NCI-H748 (cell line): ENCODE measurements at regions not wholly inside any gene's neighbourhood (a gene's known extent, or its start where the extent isn't known, plus 50 kb on each side); places are given as distances from the start of the nearest gene placed in this dataset.
"Not testable (repeated sequence)": the region's sequence is repeated elsewhere in the genome, so short reads cannot be mapped to it uniquely, and the experiment has no call there.

Experiments
- DNase-seq: peaks from one replicate; lab custom pipeline; 2025; ENCODE audit not compliant: unreplicated experiment; lab: John Stamatoyannopoulos, UW

DNA sequence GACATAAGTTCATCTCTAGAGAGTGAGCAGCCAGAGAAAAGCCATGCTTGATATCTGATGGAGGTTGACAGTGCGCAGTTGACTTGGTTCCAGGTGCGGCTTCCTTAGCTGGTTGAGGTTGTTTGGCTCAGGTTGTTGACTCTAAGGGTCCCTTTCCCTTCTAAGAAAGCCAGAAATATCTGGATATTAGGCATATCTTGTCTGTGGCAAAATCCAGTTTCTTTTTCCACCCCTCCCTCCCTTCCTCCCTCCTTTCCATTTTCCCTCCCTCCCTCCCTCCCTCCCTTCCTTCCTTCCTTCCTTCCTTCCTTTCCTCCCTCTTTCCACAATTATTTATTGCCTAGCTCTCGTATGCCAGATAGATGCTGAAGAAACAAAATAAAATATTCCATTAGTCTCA lies 82.6 kb upstream of the TNP1 start:
- DNase-seq, result no peak

DNA sequence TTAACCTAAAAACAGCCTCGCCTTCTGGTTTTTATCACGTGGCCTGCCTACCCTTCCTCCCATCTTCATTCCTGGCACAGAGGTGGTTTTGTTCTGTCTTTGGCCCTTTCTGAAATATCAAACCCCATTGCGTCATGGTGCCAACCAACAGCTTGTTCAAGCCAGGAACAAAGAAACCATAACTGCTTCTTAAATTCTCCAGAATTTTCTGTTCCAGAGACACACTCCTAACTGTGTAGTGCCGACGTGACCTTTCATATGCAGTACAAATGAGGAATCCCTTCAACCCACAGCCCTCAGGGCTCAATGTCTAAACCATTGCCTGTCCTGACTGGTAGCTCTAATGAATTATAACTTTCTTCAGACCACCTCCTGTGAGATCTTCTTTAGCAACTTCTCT lies 82.2 kb upstream of the TNP1 start:
- DNase-seq, result no peak

DNA sequence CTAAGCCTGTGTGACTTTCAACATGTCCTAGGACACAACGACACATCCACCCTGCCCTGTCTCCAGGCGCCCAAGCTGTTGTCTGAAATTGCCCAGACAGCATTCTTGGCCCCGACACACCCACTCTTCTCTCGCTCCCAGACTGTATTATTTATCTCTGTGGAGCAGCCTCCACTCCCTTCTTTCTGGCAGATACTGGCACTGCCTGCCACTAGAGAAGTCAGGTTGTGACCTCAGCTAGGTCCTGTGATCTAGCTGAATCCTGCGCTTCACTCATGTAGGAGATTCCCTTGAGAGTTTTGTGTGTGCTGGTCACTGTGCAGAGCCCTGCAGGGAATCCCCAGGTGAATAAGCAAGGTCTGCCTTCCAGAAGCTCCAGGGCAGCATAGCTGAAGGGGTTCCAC lies 77.1 kb upstream of the TNP1 start:
- DNase-seq, result peak; percentile 46

DNA sequence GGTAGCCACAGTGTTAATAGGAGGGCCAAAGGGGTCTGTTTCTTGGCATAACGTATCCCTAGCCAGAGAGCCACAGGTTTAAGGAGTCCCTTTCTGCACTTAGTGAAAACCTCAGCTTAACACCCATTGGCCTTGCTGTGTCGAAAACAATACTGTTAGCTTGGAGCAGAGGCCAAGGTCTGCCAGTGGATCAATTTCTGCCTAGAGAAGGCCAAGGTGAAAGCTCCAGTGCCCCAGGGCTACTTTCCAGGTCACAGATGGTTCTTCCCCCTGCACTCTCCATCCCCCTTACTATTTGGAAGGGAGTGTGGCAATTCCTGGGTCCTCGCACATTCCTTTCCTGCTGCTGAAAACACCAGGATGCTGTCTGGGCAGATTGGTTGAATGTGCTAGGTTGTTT lies 74.8 kb upstream of the TNP1 start:
- DNase-seq, result no peak

DNA sequence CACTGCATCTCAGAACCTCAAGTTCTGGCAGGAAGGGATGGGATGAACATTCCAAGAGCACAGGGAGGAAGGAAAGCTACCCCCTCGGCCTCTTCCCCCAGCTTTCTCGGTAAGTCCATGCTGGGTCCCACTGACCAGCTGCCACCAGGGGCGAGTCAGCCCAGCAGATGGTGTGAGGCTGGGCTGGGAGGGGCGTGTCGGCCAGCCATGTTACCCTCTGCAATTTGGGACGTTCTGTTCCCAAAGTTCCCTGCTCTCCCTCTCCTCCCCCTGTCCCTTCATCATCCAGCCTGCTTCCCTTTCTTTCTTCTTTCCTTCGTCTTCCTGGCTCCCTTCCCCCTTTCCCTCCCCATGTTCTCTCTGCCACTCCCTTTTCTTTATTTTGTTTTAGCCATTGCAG lies 74.3 kb upstream of the TNP1 start:
- no peak for DNase-seq

DNA sequence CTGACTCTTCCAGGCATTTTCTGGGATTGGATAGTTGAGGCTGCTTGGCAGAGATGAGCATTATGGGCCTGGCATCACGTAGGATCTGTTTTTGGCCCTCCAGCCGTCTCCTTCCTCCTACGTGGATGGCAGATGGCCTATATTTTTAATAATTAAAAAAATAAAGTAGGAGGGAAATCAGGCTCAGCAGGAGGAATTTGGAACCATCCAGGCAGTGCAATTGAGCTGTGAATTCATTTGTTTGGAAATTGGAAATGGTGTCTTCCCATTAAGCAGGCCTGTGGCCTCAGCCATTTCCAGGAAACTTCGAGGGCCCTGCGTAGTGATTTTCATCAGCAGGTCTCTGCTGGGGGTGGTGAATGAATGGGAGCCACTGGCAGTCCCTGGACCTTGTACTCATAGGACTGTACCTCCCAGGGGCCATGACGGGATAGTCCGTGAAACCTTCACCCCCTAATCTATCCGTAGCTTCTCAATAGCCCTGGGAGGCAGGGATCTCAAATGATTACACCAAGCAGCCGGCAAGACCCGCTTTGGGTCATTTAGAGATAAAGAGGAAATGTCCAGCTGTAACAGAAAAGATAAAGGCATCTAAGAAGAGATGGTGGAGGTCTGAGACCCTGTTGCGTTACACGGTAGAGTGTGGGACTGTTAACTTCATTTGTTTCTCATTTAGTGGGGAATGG lies 73.1 kb upstream of the TNP1 start:
- no peak for DNase-seq

DNA sequence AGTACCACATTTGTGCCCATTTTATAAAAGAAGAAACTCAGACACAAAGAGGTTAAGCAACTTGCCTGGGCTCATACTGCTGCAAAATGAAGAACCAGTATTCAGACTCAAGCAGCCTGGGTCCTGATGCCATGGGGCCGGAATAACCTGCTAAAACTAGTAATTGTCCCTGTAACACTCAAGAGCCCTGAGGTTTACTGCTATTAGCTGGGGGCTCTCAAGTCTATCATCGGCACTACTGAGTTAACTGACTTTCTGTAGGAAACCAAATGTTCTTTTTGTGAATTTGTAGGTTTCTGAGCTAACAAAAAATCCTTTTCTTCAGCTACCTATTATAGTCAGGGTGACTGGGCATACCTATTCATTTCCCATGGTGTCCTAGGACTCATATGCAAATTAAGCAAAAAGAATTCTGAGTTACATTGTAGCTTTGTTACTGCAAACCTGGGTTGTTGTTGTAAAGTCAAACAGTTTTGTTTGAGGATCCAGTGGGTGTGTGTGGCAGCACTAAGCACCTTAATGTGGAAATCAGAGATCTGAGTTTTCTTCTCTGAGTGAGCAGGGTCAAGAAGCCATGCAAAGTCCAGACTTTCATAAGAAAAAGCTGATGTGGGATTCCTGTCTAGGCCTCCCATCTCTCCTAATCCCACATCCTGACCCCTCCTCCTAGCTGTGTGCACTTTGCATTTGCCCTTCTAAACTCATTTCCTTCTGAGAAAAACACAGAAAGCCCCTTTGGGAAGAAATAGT lies 72.4 kb upstream of the TNP1 start:
- DNase-seq, result no peak

DNA sequence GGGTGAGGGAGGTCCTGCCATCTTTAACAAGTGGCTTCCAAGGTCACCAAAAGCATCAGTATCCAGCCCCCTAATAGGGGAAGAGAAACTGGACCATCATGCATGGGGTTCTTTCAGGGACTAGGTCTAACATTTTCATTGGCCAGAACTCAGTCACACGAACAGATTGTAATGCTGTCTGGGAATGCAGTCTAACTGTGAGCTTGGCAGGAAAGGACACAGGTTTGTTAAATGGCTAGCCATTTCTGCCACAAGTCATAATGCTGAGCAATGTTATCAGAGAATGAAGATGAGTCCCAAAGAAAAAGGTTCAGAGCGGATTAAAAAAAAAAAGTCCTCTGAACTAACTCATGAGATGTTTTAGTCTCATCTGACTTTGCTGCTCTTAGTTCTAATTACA lies 70.9 kb upstream of the TNP1 start:
- no peak for DNase-seq

DNA sequence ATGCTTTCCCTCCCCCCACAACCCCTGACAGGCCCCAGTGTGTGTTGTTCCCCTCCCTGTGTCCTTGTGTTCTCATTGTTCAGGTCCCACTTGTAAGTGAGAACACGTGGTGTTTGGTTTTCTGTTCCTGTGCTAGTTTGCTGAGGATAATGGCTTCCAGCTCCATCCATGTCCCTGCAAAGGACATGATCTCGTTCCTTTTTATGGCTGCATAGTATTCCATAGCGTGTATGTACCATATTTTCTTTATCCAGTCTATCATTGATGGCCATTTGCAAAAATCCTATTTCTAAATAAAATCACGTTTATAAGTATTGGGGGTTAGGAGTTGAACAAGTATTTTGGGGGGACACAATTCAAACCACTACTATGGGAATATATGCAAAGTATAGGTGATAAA lies 69.5 kb upstream of the TNP1 start:
- not testable (repeated sequence) for DNase-seq

DNA sequence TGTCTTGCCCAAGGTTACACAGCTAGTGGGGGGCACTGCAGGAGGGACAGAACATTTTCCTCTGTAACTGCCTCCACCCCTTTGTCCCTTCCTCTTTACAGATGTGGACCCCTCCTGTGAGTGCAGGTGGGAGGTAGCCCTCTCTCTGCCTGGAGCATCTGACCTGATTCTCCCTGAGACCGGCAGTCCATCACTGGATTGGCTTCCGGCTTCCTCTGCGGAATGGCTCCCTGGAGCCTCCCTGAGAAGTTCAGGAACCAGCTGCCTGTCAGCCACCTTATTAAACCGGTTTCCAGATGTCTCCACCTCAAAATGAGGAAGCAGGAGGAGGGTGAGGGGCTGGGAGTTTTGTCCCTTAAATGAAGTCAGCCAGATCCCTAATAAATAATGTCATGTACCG lies 67.3 kb upstream of the TNP1 start:
- no peak for DNase-seq

DNA sequence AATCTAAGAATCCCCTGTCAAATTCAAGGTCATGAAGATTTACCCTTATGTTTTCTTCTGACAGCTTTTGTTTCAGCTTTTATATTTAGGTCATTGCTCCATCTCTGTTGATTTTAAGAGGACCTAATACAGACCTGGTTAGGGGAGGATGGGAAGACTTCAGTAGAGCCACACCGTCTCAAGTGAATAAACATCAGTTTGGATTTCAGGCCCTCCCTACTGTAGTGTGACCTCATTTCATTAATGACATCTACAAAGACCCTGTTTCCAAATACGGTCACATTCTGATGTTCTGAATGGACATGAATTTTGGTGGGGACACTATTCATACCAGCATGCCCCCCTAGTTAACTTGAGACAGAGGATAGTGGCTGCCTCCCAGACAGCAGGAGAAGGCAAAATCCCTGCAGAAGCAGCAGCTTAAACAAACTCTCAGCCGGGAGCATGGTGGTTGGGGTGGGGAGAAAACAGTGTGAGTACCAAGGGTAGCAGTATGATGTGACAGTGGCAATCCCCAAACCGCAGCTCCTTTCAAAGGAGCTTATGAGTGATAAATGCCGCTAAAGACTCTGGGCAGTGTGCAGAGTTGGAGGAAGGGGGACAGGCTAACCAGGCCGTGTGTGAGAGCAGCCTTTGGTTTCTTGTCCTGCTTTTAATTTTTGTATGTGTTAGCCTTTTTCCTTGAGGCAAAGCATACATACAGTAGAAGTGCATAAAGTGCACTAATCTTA lies 65.9 kb upstream of the TNP1 start:
- DNase-seq, result no peak

DNA sequence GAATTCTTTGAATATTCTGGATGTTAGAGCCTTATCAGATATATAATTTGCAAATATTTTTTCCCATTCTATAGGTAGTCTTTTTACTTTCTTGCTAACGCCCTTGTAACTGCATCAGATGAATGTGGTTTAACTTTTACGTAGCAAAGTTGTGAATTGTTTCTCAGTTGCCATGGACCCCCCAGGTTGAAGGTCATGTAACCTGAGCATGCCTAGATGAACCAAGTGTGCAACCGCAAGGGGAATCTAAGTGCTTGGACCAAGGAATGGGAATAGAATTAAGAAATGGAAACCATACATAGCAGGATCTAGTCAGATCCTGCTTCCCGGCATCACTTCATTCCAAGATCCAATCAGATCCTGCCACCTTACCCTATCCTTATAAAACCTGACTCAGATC lies 65.1 kb upstream of the TNP1 start:
- no peak for DNase-seq

DNA sequence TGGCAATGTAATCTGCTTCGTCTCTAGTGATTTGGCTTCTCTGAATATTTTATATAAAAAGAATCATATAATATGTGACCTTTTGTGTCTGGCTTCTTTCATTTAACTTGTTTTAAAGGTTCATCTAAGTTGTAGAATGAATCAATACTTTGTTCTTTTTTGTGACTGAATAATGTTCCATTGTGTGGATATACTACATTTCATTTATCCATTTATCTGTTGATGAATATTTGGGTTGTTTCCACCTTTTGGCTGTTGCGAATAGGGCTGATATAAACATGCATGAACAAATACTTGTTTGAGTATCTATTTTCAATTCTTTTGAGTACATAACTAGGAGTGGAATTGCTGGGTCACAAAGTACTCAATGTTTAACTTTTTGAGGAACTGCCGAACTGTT lies 63.8 kb upstream of the TNP1 start:
- no peak for DNase-seq

DNA sequence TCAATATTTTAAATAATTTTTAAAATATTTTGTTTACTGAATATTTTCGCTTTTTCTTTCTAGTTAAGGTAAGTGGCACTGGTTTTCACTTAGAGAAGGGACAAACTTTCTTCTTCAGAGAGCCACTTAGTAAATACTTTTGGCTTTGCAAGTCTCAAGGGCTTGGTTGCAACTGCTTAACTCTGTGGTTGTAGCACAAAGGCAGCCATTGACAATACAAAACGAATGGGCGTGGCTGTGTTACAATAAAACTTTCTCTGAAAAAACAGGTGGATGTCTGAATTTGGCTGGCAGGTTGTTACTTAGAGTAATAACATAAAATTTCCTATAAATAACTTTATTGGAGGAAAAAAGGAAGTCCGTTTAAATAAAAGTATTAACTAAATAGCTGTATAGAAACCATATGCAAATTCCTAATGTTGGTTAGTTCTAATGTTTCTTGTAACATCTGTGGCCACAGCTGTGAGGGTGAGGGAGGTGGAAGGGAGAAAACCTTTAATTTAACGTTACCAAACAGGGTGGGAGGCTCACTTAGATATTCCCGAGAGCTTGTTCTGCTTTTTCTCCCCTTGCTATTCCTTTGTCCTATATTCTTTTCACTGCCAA lies 62.4 kb upstream of the TNP1 start:
- peak; percentile 38 for DNase-seq

DNA sequence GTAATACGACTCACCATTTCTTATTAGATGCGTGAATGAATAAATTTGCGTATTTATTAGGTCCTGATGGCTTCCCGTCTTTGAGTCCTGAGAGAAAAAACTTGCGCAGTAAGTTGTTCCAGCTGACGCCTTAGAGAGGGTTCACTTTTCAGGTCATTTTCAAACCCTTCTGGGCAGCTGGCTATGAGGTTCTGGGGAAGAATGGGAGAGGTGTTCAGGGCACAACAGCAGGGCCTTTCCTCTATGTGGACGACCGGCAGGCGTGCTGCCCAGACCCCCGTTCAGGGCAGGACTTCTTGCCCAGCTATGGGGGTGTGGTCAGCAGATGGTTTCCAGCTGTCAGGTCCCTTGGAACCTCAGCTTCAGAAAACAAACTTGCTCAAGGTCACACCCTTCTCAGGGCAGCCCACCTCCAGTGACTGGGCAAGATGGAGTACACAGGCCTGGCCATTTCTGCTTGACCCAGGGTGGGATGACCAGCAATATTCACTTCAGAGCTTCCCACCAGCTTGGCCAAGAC lies 61.1 kb upstream of the TNP1 start:
- no peak for DNase-seq

DNA sequence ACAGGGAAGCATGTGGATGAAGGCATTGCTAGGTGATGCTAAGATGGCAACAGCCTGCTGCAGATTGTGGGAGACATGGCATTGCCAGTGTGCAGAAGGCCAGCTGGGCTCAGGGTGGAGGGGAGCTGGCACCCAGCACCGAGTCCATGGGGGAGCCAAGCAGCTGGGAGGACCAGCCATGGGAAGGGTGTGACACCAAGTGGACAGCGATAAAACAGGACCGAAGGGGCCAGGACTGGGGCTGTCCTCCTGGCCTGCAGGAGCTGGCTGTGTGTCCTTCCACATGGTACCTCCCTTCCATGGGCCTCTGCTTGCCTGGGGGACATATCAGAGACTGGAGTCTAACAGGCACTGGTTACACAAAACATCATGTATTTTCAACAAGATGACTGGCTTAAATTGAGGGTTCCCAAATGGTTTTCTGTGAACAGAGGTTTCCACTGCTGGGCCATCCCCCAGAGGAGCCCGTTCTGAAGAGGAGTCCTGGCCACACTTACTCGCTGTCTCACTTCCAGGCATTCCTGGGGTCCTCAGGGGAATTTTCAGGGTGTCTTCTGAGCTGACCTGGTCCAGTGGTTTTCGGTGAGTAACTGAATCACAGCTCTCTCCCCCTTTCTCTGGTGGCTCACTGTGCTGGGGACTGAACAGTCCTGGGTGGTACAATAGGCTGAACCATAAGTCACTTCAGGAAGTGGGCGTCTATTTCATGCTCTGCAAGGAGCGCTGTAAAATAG lies 60.4 kb upstream of the TNP1 start:
- DNase-seq, result no peak

DNA sequence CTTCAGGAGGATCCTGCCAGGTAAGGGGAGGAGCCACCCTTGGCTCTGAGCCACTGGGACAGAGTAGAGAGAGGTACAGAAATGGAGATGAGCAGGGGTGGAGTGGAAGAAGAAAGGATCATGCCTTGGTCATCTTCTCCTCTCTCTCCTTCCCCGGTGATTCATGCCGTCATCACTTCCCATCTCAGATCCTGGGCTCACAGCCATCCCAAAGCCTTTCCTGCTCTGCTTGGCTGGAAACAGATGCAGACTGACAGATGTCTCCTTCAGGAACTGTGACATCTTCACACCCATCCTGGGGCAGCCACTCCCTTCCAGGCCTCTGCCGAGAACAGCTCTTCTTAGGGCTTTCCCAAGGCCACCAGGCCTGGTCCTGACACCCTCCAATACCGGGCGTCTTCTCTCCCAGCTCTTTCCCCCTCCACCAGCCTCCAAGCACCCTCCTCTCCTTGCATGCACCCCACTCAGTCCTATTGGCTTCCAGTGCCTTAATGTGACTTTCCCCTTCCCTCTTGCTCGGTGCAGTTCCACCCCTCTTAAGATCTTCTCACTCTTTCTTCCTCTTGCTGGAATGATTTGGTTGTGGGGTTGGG lies 58.3 kb upstream of the TNP1 start:
- no peak for DNase-seq

DNA sequence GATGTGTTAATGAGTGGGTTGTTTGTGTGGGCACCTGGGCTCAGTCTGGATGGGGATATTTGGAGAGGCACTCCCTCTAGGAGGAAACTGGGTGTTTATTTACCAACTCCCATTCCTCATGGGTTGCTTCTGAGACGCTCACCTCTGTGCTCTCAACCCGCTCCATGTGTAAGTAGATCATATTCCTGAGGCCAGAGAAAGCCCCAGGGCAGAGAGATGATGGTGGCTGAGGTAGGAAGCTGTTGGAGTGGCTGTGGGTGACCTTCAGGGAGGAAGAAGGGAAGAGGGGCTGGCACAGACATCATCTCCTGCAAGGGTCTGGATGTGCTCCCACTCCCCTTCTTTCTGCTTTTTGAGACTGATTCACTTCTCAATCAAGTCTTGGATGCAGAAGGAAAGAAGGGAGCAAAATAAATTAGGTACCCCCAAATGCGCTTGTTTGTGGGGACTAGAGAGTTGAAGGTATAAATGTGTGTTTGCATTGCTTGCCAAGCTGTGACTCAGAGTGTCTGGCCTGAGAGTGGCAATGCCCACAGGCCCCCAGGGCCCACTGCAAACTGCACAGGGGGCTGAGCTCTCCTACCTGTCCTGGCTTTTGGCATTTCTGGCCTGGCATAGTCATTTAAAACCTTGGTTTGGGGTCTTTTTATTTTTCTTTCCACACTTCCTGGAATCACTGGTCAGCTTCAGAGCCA lies 57.2 kb upstream of the TNP1 start:
- no peak for DNase-seq

DNA sequence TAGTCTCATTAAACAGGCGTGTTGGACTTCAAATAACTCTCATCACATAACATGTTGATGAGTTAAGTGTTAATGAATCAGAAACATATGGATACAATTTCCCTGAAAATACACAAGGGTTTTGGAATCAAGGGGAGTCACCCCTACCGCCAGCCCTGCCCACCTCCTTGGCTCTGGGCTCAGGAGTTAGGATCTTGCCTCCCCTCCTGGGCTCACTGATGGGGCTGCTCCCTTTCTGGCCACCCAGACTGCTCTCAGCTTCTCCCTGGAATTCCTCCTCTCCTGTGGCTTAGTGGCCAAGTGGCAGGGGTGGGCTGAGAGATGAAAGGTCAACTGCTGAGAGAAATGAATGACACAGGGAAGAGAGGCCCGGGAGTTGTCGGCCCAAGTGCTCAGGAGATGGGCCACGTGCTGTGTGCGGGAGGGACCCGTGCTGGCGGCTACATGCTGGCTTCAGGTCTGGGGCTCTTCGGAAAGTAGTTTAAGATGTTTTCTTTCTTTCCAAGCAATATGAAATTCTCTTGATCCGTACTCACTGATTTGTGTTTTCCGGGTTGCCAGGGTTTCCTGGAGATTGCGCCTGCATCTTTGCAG lies 55.8 kb upstream of the TNP1 start:
- DNase-seq, result no peak

DNA sequence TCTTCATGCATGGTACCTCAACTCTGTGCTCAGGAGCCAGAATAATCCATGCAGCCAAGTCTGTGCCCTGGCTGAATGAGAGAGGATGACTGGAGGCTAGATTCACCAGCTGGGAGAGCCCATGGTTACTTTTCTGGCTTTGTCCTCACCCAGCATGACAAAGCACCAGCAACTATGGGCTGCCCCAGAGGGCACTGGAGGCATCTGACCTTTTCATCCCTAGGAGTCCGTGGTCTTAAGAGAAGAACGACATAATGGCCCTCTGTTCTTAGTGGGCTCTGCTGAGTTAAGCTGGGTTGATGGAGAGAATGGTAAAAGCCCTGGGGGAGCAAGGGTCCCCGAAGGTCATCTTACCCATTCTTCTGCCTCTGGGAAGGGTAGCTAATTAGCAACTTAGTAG lies 54.6 kb upstream of the TNP1 start:
- DNase-seq, result no peak
